Thoracic aorta (tissue), 2 donors: ENCODE measurements at regions not wholly inside any gene's neighbourhood (a gene's known extent, or its start where the extent isn't known, plus 50 kb on each side); places are given as distances from the start of the nearest gene placed in this dataset.

ENCODE experiments used
- ATAC-seq: fragments of 150-250 bp; one replicate; pipeline ENCODE4 v1.8.0; 2017; ENCODE audit warnings: low read depth; ENCODE audit not compliant: insufficient number of reproducible peaks, low FRiP score
- DNase-seq: peaks from one replicate; pipeline ENCODE4 v3.0.0-alpha.2; 2020; ENCODE audit warnings: low spot score
- H3K27ac ChIP-seq, 2 donors: fragments of 200-600 bp; sonication (generic); 1 replicate in 1 of 2; 2 replicates in 1 of 2; pipeline ENCODE4 v1.5.1; 2016; ENCODE audit warnings: mild to moderate bottlenecking in 2 of 2, moderate library complexity in 2 of 2
- H3K27me3 ChIP-seq: fragments of 200-600 bp; sonication (generic); replicated peaks from 2 replicates; pipeline ENCODE4 v1.6.0; 2016; ENCODE audit warnings: mild to moderate bottlenecking; ENCODE audit not compliant: insufficient read depth
- H3K36me3 ChIP-seq: fragments of 200-600 bp; sonication (generic); one replicate; pipeline ENCODE4 v1.5.1; 2016
- H3K4me1 ChIP-seq, 2 donors: fragments of 200-600 bp; sonication (generic); 1 replicate in 1 of 2; 2 replicates in 1 of 2; pipeline versions ENCODE4 v1.5.1 to v1.6.0; 2016; ENCODE audit warnings: low read depth in 2 of 2, mild to moderate bottlenecking in 1 of 2; ENCODE audit not compliant: control insufficient read depth in 1 of 2
- H3K4me3 ChIP-seq: fragments of 200-600 bp; sonication (generic); 2 replicates; pipeline ENCODE4 v1.5.1; 2016; ENCODE audit warnings: mild to moderate bottlenecking
- H3K9me3 ChIP-seq: fragments of 200-600 bp; sonication (generic); 2 replicates; pipeline ENCODE4 v1.5.1; 2016
- TF ChIP-seq, protein P1 (sequence below): fragments of 200-600 bp; sonication (generic); IDR thresholded peaks from one replicate; pipeline ENCODE4 v1.5.1; 2019; ENCODE audit warnings: antibody characterized with exemption

DNA sequence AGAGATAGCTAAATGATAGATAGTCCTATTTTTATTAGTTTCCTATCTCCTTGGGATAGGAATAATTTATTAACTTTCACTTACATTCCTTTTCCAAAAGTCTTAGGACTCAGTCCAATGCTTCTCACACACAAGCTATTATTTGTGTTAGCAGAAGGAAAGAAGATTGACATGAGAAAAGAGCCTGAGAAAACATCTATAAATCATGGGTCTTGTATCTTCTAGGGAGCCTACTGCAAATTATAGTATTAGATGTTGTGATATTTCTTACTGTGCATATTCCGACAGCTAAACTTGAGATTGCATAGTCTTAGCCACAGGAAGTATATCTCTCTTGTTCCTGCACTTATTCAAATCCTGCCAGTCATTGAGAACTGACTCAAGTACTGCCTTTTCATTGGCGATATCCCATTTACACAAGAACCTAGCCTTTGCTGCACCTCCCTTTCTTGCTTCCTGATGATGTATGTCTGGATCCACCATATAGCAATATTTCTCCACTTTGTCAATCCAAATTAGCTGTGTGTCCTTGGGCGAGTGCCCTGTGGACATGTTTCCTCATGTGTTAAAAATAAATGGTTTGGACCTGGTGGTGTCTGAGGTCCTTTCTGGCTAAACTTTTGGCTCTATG, 245.1 kb upstream of the LMCD1 start:
- H3K27ac ChIP-seq, result peak overlapping the region in 1 of 2 donors; percentile 1
- TF ChIP-seq, protein P1, sequence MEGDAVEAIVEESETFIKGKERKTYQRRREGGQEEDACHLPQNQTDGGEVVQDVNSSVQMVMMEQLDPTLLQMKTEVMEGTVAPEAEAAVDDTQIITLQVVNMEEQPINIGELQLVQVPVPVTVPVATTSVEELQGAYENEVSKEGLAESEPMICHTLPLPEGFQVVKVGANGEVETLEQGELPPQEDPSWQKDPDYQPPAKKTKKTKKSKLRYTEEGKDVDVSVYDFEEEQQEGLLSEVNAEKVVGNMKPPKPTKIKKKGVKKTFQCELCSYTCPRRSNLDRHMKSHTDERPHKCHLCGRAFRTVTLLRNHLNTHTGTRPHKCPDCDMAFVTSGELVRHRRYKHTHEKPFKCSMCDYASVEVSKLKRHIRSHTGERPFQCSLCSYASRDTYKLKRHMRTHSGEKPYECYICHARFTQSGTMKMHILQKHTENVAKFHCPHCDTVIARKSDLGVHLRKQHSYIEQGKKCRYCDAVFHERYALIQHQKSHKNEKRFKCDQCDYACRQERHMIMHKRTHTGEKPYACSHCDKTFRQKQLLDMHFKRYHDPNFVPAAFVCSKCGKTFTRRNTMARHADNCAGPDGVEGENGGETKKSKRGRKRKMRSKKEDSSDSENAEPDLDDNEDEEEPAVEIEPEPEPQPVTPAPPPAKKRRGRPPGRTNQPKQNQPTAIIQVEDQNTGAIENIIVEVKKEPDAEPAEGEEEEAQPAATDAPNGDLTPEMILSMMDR, result no peak
- peaks cover 0 to 28% of the 10 kb centered on the region in 2 donors for H3K4me1 ChIP-seq
- no peak for ATAC-seq
- H3K4me3 ChIP-seq, result no peak overlapping the region
- DNase-seq, result no peak
- H3K27me3 ChIP-seq, result no peaks in the 10 kb centered on the region
- H3K9me3 ChIP-seq, result no peaks in the 10 kb centered on the region
- no peaks in the 10 kb centered on the region for H3K36me3 ChIP-seq

DNA sequence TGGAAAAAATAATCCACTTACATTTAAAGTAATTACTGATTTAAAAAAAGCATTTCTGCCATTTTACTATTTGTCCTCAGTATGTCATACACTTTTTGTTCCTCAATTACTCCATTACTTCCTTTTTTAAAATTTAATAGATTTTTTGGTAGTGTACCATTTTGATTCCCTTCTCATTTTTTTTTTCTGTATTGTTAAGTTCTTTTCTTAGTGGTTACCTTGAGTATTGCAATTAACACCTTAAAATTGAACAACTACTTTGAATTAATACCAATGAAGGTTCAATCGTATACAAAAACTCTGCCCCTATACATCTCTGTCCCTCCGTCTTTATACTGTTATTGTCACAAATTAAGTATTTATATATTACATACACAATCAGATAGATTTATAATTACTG, 240.6 kb upstream of the LMCD1 start:
- Histone ChIP-seq H3K27me3 (no peaks in the 10 kb centered on the region), H3K27ac (no peak overlapping the region), H3K9me3 (no peaks in the 10 kb centered on the region), H3K4me1 (peaks cover 0 to 24% of the 10 kb centered on the region in 2 donors), H3K4me3 (no peak overlapping the region), H3K36me3 (no peaks in the 10 kb centered on the region)
- TF ChIP-seq, protein P1, result no peak
- no peak for DNase-seq
- ATAC-seq, result no peak

GRCh38 chr3:8266730-8267131, 234.9 kb upstream of the LMCD1 start:
- Histone ChIP-seq H3K4me3 (no peak overlapping the region), H3K27me3 (no peaks in the 10 kb centered on the region), H3K4me1 (peaks cover 3 to 4% of the 10 kb centered on the region in 2 donors), H3K9me3 (no peaks in the 10 kb centered on the region), H3K27ac (no peak overlapping the region), H3K36me3 (no peaks in the 10 kb centered on the region)
- ATAC-seq, result no peak
- TF ChIP-seq, protein P1, result no peak
- DNase-seq, result no peak

- no peaks in the 10 kb centered on the region for H3K27me3 ChIP-seq
- ATAC-seq (no peak), DNase-seq (no peak)
- no peaks in the 10 kb centered on the region for H3K9me3 ChIP-seq
- TF ChIP-seq, protein P1, result no peak
- no peaks in the 10 kb centered on the region for H3K4me1 ChIP-seq
- H3K27ac ChIP-seq, result no peak overlapping the region
- H3K4me3 ChIP-seq, result no peak overlapping the region
- no peaks in the 10 kb centered on the region for H3K36me3 ChIP-seq
These were observed 228.1 kb upstream of the LMCD1 start for GRCh38 chr3:8273479-8273878.

GRCh38 chr3:8276056-8276455, 225.6 kb upstream of the LMCD1 start:
- no peaks in the 10 kb centered on the region for H3K36me3 ChIP-seq
- H3K4me1 ChIP-seq, result no peaks in the 10 kb centered on the region
- no peaks in the 10 kb centered on the region for H3K27me3 ChIP-seq
- DNase-seq (no peak), ATAC-seq (no peak)
- H3K4me3 ChIP-seq, result no peak overlapping the region
- no peak overlapping the region for H3K27ac ChIP-seq
- TF ChIP-seq, protein P1, result no peak
- no peaks in the 10 kb centered on the region for H3K9me3 ChIP-seq
